ENCODE measurements at regions not wholly inside any gene's neighbourhood (a gene's known extent, or its start where the extent isn't known, plus 50 kb on each side); places are given as distances from the start of the nearest gene placed in this dataset.
"Not testable (repeated sequence)": the region's sequence is repeated elsewhere in the genome, so short reads cannot be mapped to it uniquely, and the experiment has no call there.

DNA sequence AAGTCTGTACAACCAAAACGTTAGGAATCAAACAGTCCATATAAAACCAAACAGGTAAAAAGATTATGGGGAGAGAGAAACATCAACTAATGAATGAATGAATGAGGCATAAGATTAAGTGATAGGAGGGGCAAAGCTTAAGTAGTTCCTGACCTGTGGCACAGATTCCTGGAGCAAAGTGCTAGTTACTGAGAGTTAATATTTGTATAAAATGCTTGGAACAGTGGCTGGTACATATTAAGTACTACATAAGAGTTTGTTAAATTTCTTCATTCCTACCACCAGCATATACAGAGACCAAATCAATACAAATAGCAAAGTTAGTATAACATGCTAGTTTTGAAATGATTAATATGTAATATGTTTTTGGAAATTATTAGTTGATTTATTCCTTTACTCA, 363.7 kb downstream of the ADAM29 start:
- Mint-ChIP-seq H3K27ac (no peak overlapping the region), H3K9me3 (ENCODE audit: low read depth) (peaks cover under 1% of the 10 kb centered on the region), H3K4me3 (no peak overlapping the region), H3K36me3 (no peaks in the 10 kb centered on the region), H3K27me3 (no peaks in the 10 kb centered on the region), H3K4me1 (ENCODE audit: low read depth) (no peaks in the 10 kb centered on the region)

DNA sequence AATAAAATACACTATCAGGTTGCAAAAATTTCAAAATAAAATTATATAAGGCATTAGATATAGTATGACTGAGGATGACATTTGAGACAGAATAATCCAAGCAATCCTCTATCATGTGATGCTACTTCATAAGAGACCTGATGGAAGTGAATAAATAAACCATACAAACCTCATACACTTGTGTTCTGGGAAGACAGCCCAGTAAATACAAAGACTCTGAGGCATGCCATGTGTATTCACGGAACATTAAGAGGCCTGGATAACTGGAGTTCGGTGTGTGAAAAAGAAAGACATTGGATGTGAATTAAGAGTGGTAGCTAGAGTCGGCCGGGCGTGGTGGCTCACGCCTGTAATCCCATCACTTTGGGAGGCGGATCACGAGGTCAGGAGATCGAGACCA, 364.2 kb downstream of the ADAM29 start:
- H3K27ac Mint-ChIP-seq, result no peak overlapping the region
- no peaks in the 10 kb centered on the region for H3K36me3 Mint-ChIP-seq
- no peaks in the 10 kb centered on the region for H3K27me3 Mint-ChIP-seq
- no peak overlapping the region for H3K4me3 Mint-ChIP-seq
- H3K9me3 Mint-ChIP-seq (ENCODE audit: low read depth), result peaks cover 5% of the 10 kb centered on the region
- H3K4me1 Mint-ChIP-seq (ENCODE audit: low read depth), result no peaks in the 10 kb centered on the region

DNA sequence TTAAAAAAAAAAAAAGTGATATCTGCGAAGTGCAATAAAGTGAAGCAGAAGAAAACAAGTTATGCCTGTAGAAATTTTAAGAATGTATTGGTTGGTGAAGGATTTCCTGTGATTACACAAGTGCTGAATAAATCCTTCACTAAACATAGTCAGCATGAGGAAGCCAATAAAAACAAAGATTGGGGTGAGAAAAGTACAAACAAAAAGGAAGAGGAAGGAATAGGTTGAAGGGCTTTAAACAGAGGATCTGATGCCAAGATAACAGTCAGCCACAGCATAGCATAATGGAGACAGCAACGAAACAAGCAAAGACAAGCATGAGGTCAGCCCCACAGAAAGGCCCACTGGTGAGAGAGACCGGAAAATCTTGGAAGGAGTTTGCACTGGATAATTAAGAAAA, 372.2 kb downstream of the ADAM29 start:
- H3K4me3 Mint-ChIP-seq, result no peak overlapping the region

GRCh38 chr4:175297965-175298565, 379.9 kb downstream of the ADAM29 start:
- no peak overlapping the region for H3K27ac Mint-ChIP-seq
- H3K4me1 Mint-ChIP-seq (ENCODE audit: low read depth), result no peaks in the 10 kb centered on the region
- no peaks in the 10 kb centered on the region for H3K36me3 Mint-ChIP-seq
- H3K9me3 Mint-ChIP-seq (ENCODE audit: low read depth), result no peaks in the 10 kb centered on the region
- no peaks in the 10 kb centered on the region for H3K27me3 Mint-ChIP-seq
- no peak overlapping the region for H3K4me3 Mint-ChIP-seq

More for the DNA sequence above, 372.2 kb downstream of the ADAM29 start:
- H3K9me3 Mint-ChIP-seq (ENCODE audit: low read depth), result peaks cover 14% of the 10 kb centered on the region
- H3K27me3 Mint-ChIP-seq, result no peaks in the 10 kb centered on the region
- H3K36me3 Mint-ChIP-seq, result no peaks in the 10 kb centered on the region
- H3K4me1 Mint-ChIP-seq (ENCODE audit: low read depth), result no peaks in the 10 kb centered on the region
- no peak overlapping the region for H3K27ac Mint-ChIP-seq

- Mint-ChIP-seq H3K36me3 (no peaks in the 10 kb centered on the region), H3K27me3 (no peaks in the 10 kb centered on the region), H3K27ac (no peak overlapping the region), H3K4me3 (no peak overlapping the region), H3K9me3 (ENCODE audit: low read depth) (no peaks in the 10 kb centered on the region), H3K4me1 (ENCODE audit: low read depth) (no peaks in the 10 kb centered on the region)
Measured at GRCh38 chr4:175306436-175306835, 388.3 kb downstream of the ADAM29 start.

- no peaks in the 10 kb centered on the region for H3K36me3 Mint-ChIP-seq
- H3K4me3 Mint-ChIP-seq, result no peak overlapping the region
- no peak overlapping the region for H3K27ac Mint-ChIP-seq
- no peaks in the 10 kb centered on the region for H3K9me3 Mint-ChIP-seq (ENCODE audit: low read depth)
- no peaks in the 10 kb centered on the region for H3K27me3 Mint-ChIP-seq
- no peaks in the 10 kb centered on the region for H3K4me1 Mint-ChIP-seq (ENCODE audit: low read depth)
Measured at GRCh38 chr4:175307326-175307725, 389.2 kb downstream of the ADAM29 start.

DNA sequence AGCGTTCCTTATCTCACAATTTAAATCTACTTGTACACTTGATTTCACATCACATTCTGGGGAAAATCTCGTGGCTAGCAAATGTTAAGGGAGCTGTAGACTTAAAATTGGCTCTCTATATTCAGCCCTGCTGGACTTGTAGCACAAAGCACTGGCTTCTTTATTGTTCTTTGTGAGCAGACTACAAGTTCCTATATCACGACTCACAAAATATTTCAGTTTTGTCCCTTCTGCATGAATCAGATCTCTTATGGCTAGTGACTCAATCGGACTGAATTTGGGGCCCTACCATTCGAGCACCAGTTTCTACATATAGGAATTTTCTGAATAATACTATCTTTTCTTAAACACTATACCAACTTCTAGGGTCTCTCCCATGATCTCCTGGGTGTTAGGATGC, 390.1 kb downstream of the ADAM29 start:
- no peaks in the 10 kb centered on the region for H3K9me3 Mint-ChIP-seq (ENCODE audit: low read depth)
- H3K27me3 Mint-ChIP-seq, result no peaks in the 10 kb centered on the region
- no peak overlapping the region for H3K27ac Mint-ChIP-seq
- no peaks in the 10 kb centered on the region for H3K36me3 Mint-ChIP-seq
- H3K4me3 Mint-ChIP-seq, result no peak overlapping the region
- no peaks in the 10 kb centered on the region for H3K4me1 Mint-ChIP-seq (ENCODE audit: low read depth)

DNA sequence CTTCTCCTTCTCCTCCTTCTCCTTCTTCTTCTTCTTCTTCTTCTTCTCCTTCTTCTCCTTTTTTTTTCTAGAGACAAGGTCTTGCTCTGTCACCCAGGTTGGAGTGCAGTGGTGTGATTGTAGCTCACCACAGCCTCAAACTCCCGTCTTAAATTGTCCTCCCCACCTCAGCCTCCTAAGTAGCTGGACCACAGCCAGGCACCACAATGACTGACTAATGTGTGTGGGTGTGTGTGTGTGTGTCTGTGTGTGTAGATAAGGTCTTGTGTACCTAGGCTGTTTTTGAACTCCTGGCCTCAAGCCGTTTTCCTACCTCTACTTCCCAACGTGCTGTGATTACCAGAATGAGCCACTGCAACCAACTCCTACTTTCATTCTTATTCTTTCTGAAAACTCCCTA, 390.9 kb downstream of the ADAM29 start:
- Mint-ChIP-seq H3K27me3 (no peaks in the 10 kb centered on the region), H3K36me3 (no peaks in the 10 kb centered on the region), H3K4me3 (no peak overlapping the region), H3K27ac (no peak overlapping the region), H3K9me3 (ENCODE audit: low read depth) (no peaks in the 10 kb centered on the region), H3K4me1 (ENCODE audit: low read depth) (no peaks in the 10 kb centered on the region)

DNA sequence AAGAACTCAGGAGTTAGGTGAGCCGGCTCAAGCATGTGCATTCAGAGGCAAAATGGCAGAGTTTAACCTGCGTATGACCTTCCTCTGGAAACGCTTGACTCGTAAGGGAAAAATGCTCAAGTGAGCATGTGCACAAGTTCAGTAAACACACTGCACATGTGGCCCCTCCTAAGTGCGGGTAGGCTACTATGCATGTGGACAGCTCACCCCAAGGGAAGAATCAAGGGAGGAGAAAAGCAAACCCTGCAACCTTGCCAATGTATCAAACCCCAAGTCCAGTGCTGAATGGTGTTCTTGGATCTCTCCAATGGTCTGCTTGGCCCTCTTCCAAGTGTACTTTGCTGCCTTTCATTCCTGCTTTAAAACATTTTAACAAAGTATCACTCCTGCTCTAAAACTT, 407.1 kb downstream of the ADAM29 start:
- no peak overlapping the region for H3K4me3 Mint-ChIP-seq
- no peaks in the 10 kb centered on the region for H3K4me1 Mint-ChIP-seq (ENCODE audit: low read depth)
- H3K9me3 Mint-ChIP-seq (ENCODE audit: low read depth), result peaks cover 7% of the 10 kb centered on the region
- H3K27ac Mint-ChIP-seq, result no peak overlapping the region
- no peaks in the 10 kb centered on the region for H3K27me3 Mint-ChIP-seq
- H3K36me3 Mint-ChIP-seq, result no peaks in the 10 kb centered on the region

GRCh38 chr4:175326796-175327195, 408.6 kb downstream of the ADAM29 start:
- Mint-ChIP-seq H3K4me3 (no peak overlapping the region), H3K9me3 (ENCODE audit: low read depth) (peaks cover 12% of the 10 kb centered on the region), H3K27ac (no peak overlapping the region), H3K27me3 (no peaks in the 10 kb centered on the region), H3K4me1 (ENCODE audit: low read depth) (no peaks in the 10 kb centered on the region), H3K36me3 (no peaks in the 10 kb centered on the region)

DNA sequence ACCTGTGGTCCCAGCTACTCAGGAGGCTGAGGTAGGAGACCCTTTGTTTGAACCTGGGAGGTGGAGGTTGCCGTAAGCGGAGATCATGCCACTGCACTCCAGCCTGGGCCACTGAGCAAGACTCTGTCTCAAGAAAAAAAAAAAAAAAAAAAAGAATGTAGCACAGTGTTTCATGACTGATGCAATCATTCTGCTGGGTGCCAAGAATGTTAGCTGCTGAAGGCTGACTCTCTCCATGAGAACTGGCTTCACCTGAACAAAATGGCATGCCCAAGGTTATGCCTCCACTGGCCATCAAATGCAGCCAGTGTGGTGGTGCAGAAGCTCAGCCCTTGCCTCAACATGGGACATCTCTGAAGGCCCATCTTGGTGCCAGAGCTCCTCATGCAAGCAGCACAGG, 412.1 kb downstream of the ADAM29 start:
- Mint-ChIP-seq H3K36me3 (no peaks in the 10 kb centered on the region), H3K27me3 (no peaks in the 10 kb centered on the region), H3K4me1 (ENCODE audit: low read depth) (no peaks in the 10 kb centered on the region)

GRCh38 chr4:175330652-175331051, 412.5 kb downstream of the ADAM29 start:
- Mint-ChIP-seq H3K4me1 (ENCODE audit: low read depth) (no peaks in the 10 kb centered on the region), H3K27me3 (no peaks in the 10 kb centered on the region), H3K4me3 (no peak overlapping the region), H3K27ac (no peak overlapping the region), H3K36me3 (no peaks in the 10 kb centered on the region), H3K9me3 (ENCODE audit: low read depth) (peaks cover 12% of the 10 kb centered on the region)

More for the DNA sequence above, 412.1 kb downstream of the ADAM29 start:
- no peak overlapping the region for H3K4me3 Mint-ChIP-seq
- H3K27ac Mint-ChIP-seq, result no peak overlapping the region
- H3K9me3 Mint-ChIP-seq (ENCODE audit: low read depth), result peaks cover 12% of the 10 kb centered on the region

- no peaks in the 10 kb centered on the region for H3K4me1 Mint-ChIP-seq (ENCODE audit: low read depth)
- no peaks in the 10 kb centered on the region for H3K27me3 Mint-ChIP-seq
- no peaks in the 10 kb centered on the region for H3K36me3 Mint-ChIP-seq
- peaks cover 10% of the 10 kb centered on the region for H3K9me3 Mint-ChIP-seq (ENCODE audit: low read depth)
- no peak overlapping the region for H3K27ac Mint-ChIP-seq
- H3K4me3 Mint-ChIP-seq, result no peak overlapping the region
Measured at GRCh38 chr4:175335331-175335730, 417.2 kb downstream of the ADAM29 start.

DNA sequence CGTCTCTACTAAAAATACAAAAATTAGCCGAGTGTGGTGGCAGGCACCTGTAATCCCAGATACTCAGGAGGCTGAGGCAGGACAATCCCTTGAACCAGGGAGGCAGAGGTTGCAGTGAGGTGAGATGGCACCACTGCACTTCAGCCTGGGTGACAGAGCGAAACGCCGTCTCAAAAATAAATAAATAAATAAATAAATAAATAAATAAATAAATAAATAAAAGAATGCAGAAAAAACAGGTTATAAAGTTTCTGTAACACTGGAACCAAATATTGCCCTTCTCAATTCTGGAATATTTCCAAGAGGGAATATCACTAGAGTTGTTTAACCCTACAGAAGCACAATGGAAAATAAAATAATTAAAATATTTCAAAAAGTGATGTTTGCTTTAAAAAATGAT, 418.4 kb downstream of the ADAM29 start:
- not testable (repeated sequence) for H3K27me3 Mint-ChIP-seq; H3K4me3 Mint-ChIP-seq; H3K4me1 Mint-ChIP-seq (ENCODE audit: low read depth); H3K27ac Mint-ChIP-seq; H3K36me3 Mint-ChIP-seq
- H3K9me3 Mint-ChIP-seq (ENCODE audit: low read depth), result peaks cover 11% of the 10 kb centered on the region

- no peak overlapping the region for H3K4me3 Mint-ChIP-seq
- no peaks in the 10 kb centered on the region for H3K27me3 Mint-ChIP-seq
- H3K36me3 Mint-ChIP-seq, result no peaks in the 10 kb centered on the region
- peaks cover 9% of the 10 kb centered on the region for H3K9me3 Mint-ChIP-seq (ENCODE audit: low read depth)
- H3K4me1 Mint-ChIP-seq (ENCODE audit: low read depth), result no peaks in the 10 kb centered on the region
- no peak overlapping the region for H3K27ac Mint-ChIP-seq
Measured at GRCh38 chr4:175339100-175339707, 421.0 kb downstream of the ADAM29 start.

DNA sequence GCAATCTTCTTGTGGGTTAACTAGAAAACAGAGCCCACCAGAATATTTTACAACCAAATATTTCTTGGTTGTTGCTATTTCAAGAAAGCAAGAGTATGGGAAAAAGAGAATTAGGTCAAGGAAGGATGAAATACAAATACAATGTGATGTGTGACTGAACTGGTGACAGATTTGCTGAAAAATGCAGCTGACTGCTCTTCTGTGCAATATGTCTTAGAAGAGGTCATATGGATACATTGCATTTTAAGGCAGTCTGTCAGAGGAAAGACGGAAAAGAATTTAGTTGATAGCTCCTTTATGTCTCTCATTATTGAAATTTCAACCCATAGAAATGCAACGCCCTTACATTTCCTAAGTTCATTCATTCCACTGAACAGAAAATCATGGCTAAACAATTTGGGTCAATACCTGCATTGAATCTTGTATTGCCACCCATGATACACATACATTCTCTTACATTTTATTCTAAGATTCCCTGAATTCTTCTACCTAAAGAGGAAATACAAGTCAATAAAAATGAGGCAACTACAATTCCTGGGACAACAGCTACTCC, 423.1 kb downstream of the ADAM29 start:
- H3K4me3 Mint-ChIP-seq, result no peak overlapping the region
- peaks cover 10% of the 10 kb centered on the region for H3K9me3 Mint-ChIP-seq (ENCODE audit: low read depth)
- no peaks in the 10 kb centered on the region for H3K4me1 Mint-ChIP-seq (ENCODE audit: low read depth)
- no peaks in the 10 kb centered on the region for H3K36me3 Mint-ChIP-seq
- H3K27me3 Mint-ChIP-seq, result no peaks in the 10 kb centered on the region
- no peak overlapping the region for H3K27ac Mint-ChIP-seq
